ENCODE measurements at regions not wholly inside any gene's neighbourhood (a gene's known extent, or its start where the extent isn't known, plus 50 kb on each side); places are given as distances from the start of the nearest gene placed in this dataset.

DNA sequence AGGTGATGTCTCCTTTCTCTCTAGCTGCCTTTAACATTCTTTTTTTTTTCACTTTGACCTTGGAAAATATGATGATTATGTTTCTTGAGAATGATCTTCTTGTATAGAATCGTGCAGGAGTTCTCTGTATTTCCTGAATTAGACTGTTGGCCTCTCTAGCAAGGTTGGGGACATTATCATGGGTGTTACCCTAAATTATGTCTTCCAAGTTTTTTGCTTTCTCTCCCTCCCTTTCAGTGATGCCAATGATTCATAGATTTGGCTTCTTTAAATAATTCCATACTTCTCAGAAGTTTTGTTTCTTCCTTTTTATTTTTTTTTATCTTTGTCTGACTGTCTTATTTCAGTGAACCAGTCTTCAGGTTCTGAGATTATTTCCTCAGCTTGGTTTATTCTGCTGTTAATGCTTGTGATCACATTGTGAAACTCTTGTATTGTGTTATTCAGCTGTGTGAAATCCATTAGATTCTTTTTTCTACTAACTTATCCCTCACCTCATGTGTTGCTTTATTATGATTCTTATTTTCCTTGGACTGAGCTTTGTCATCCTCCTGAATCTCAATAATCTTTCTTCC, 268.4 kb upstream of the NRIP1 start:
- POLR2A ChIA-PET, result interaction anchor here (0.7 to 1.2 kb wide), 2 partner anchors 20 to 151 kb away, joined by 3 read pairs; no protein-coding TSS in a partner anchor
- TF ChIP-seq CXXC5 (CRISPR knock-in tag; IDR thresholded peaks at IDR 0.05) (no peak), ILF3 (IDR thresholded peaks at IDR 0.05; ENCODE audit: borderline replicate concordance) (no peak), PHTF2 (CRISPR knock-in tag; IDR thresholded peaks at IDR 0.05) (no peak), STAT5A (IDR thresholded peaks at IDR 0.05; ENCODE audit: borderline replicate concordance, low read length) (no peak), SLC30A9 (CRISPR knock-in tag; IDR thresholded peaks at IDR 0.05) (no peak), KDM2B (CRISPR knock-in tag; IDR thresholded peaks at IDR 0.05) (no peak), XRCC4 (IDR thresholded peaks at IDR 0.05; ENCODE audit: extremely low read depth, insufficient read depth, insufficient read length) (no peak), ZNF551 (CRISPR knock-in tag; IDR thresholded peaks at IDR 0.05) (no peak), BDP1 (IDR thresholded peaks at IDR 0.05; ENCODE audit: insufficient read depth, insufficient read length) (no peak)
- TF ChIP-seq, protein P1, sequence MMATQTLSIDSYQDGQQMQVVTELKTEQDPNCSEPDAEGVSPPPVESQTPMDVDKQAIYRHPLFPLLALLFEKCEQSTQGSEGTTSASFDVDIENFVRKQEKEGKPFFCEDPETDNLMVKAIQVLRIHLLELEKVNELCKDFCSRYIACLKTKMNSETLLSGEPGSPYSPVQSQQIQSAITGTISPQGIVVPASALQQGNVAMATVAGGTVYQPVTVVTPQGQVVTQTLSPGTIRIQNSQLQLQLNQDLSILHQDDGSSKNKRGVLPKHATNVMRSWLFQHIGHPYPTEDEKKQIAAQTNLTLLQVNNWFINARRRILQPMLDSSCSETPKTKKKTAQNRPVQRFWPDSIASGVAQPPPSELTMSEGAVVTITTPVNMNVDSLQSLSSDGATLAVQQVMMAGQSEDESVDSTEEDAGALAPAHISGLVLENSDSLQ (IDR thresholded peaks at IDR 0.05), result no peak
- TF ChIP-seq, protein P2, sequence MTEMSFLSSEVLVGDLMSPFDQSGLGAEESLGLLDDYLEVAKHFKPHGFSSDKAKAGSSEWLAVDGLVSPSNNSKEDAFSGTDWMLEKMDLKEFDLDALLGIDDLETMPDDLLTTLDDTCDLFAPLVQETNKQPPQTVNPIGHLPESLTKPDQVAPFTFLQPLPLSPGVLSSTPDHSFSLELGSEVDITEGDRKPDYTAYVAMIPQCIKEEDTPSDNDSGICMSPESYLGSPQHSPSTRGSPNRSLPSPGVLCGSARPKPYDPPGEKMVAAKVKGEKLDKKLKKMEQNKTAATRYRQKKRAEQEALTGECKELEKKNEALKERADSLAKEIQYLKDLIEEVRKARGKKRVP (CRISPR knock-in tag; IDR thresholded peaks at IDR 0.05), result no peak
- TF ChIP-seq, protein P3, sequence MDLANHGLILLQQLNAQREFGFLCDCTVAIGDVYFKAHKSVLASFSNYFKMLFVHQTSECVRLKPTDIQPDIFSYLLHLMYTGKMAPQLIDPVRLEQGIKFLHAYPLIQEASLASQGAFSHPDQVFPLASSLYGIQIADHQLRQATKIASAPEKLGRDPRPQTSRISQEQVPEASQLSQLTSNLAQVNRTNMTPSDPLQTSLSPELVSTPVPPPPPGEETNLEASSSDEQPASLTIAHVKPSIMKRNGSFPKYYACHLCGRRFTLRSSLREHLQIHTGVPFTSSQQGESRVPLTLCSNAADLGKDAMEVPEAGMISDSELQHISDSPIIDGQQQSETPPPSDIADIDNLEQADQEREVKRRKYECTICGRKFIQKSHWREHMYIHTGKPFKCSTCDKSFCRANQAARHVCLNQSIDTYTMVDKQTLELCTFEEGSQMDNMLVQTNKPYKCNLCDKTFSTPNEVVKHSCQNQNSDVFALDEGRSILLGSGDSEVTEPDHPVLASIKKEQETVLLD (IDR thresholded peaks at IDR 0.05), result no peak
- TF ChIP-seq, protein P4, sequence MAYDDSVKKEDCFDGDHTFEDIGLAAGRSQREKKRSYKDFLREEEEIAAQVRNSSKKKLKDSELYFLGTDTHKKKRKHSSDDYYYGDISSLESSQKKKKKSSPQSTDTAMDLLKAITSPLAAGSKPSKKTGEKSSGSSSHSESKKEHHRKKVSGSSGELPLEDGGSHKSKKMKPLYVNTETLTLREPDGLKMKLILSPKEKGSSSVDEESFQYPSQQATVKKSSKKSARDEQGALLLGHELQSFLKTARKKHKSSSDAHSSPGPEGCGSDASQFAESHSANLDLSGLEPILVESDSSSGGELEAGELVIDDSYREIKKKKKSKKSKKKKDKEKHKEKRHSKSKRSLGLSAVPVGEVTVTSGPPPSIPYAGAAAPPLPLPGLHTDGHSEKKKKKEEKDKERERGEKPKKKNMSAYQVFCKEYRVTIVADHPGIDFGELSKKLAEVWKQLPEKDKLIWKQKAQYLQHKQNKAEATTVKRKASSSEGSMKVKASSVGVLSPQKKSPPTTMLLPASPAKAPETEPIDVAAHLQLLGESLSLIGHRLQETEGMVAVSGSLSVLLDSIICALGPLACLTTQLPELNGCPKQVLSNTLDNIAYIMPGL (CRISPR knock-in tag; IDR thresholded peaks at IDR 0.05), result no peak
- TF ChIP-seq, protein P5, sequence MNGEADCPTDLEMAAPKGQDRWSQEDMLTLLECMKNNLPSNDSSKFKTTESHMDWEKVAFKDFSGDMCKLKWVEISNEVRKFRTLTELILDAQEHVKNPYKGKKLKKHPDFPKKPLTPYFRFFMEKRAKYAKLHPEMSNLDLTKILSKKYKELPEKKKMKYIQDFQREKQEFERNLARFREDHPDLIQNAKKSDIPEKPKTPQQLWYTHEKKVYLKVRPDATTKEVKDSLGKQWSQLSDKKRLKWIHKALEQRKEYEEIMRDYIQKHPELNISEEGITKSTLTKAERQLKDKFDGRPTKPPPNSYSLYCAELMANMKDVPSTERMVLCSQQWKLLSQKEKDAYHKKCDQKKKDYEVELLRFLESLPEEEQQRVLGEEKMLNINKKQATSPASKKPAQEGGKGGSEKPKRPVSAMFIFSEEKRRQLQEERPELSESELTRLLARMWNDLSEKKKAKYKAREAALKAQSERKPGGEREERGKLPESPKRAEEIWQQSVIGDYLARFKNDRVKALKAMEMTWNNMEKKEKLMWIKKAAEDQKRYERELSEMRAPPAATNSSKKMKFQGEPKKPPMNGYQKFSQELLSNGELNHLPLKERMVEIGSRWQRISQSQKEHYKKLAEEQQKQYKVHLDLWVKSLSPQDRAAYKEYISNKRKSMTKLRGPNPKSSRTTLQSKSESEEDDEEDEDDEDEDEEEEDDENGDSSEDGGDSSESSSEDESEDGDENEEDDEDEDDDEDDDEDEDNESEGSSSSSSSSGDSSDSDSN (IDR thresholded peaks at IDR 0.05; ENCODE audit: borderline replicate concordance in 1 of 2, low read depth in 2 of 2, low read length in 2 of 2), result no peak

More for the DNA sequence above, 268.4 kb upstream of the NRIP1 start:
- H2AFZ ChIP-seq (ENCODE audit: low read depth, low read length), result no peak overlapping the region
- H3K9ac ChIP-seq (ENCODE audit: insufficient read depth in 1 of 2, low read depth in 2 of 2, low read length in 2 of 2), result no peak overlapping the region
- 0% methylated on average over 1 of the region's 1 CpG for whole genome bisulfite sequencing (ENCODE audit: insufficient coverage, low coverage, missing lambda C conversion rate)
- H3K79me2 ChIP-seq (ENCODE audit: control insufficient read depth, insufficient read depth, low read length), result no peaks in the 10 kb centered on the region
- H3K4me2 ChIP-seq (ENCODE audit: insufficient read depth, low read length), result no peak overlapping the region
- H3K9me1 ChIP-seq (ENCODE audit: control insufficient read depth, insufficient read depth, low read length), result no peaks in the 10 kb centered on the region
- H3K4me3 ChIP-seq, result no peak overlapping the region
- H4K20me1 ChIP-seq (replicated peaks; ENCODE audit: control insufficient read depth, insufficient read depth, low read length), result no peaks in the 10 kb centered on the region
- no peaks in the 10 kb centered on the region for H3K27me3 ChIP-seq (ENCODE audit: control insufficient read depth in 2 of 2, insufficient read depth in 2 of 2, low read length in 2 of 2)
- no TSS peak for BruUV-seq (replicated peaks)
- ATAC-seq (no peak), DNase-seq (ENCODE audit: extremely low read depth in 1 of 4, low spot score in 3 of 4) (no peak), FAIRE-seq (no peak)
- H3K4me1 ChIP-seq (replicated peaks in 1 of 2; ENCODE audit: control insufficient read depth in 2 of 2, insufficient read depth in 2 of 2, low read length in 2 of 2), result no peaks in the 10 kb centered on the region
- intact Hi-C loops (cut with micrococcal nuclease) (no loop called here), in situ Hi-C loops (cut with MboI) (no loop called here)
- CTCF ChIA-PET (ENCODE audit: low intra/inter-chr PET ratio), result no interaction called here
- H3K9me3 ChIP-seq (replicated peaks; ENCODE audit: control insufficient read depth, insufficient read depth, low read depth, low read length), result no peaks in the 10 kb centered on the region
- no peak overlapping the region for H3K27ac ChIP-seq (ENCODE audit: extremely low read depth, low read depth, low read length)
- H3K36me3 ChIP-seq (ENCODE audit: control insufficient read depth, insufficient read depth, low read length), result no peaks in the 10 kb centered on the region
